CD4-positive, alpha-beta T cell (primary cell): ENCODE measurements at regions not wholly inside any gene's neighbourhood (a gene's known extent, or its start where the extent isn't known, plus 50 kb on each side); places are given as distances from the start of the nearest gene placed in this dataset.

Experiments used
- ATAC-seq: fragments of 200-7000 bp; cut with Tn5 transposase; one replicate; pipeline ENCODE4 v1.10.0; 2022; ENCODE audit warnings: mild to moderate bottlenecking; ENCODE audit not compliant: poor library complexity
- CTCF ChIA-PET: fragments of 350-600 bp; sonication (Branson Sonifier 250); formaldehyde crosslinking; loops from one replicate; lab custom pipeline; 2021; ENCODE audit warnings: antibody characterized with exemption, inconsistent platforms; lab: Charles Lee
- POLR2A ChIA-PET: fragments of 350-600 bp; sonication (Branson Sonifier 250); formaldehyde crosslinking; loops from one replicate; lab custom pipeline; 2021; ENCODE audit warnings: antibody characterized with exemption, inconsistent platforms; lab: Charles Lee
- DNase-seq, 14 experiments: peaks; one replicate each; pipeline ENCODE4 v3.0.0-alpha.2; 2013 to 2020; ENCODE audit warnings: mixed read lengths in 2 of 14
- H3K27ac ChIP-seq, 2 donors: one replicate each; pipeline versions ENCODE4 v1.5.1 to v1.7.0; 2013; ENCODE audit warnings: low read length in 2 of 2, low read depth in 1 of 2, mild to moderate bottlenecking in 1 of 2
- H3K27me3 ChIP-seq, 2 experiments: 1 replicate in 1 of 2; 2 replicates in 1 of 2; pipeline versions ENCODE4 v1.6.1 to v1.7.0; 2013; ENCODE audit warnings: low read length in 2 of 2, control low read depth in 1 of 2, mild to moderate bottlenecking in 1 of 2, moderate library complexity in 1 of 2; ENCODE audit not compliant: insufficient read depth in 2 of 2, control insufficient read depth in 1 of 2
- H3K36me3 ChIP-seq: one replicate; pipeline ENCODE4 v1.6.1; 2013; ENCODE audit warnings: low read length, control low read depth; ENCODE audit not compliant: insufficient read depth
- H3K4me1 ChIP-seq: one replicate; pipeline ENCODE4 v1.6.1; 2013; ENCODE audit warnings: low read length, control low read depth; ENCODE audit not compliant: insufficient read depth
- H3K4me3 ChIP-seq: one replicate; pipeline ENCODE4 v1.5.1; 2013; ENCODE audit warnings: mild to moderate bottlenecking, low read length, moderate library complexity
- H3K9me3 ChIP-seq, 2 experiments: 1 replicate in 1 of 2; 2 replicates in 1 of 2; pipeline versions ENCODE4 v1.6.1 to v1.7.0; 2013; ENCODE audit warnings: low read length in 2 of 2, mild to moderate bottlenecking in 2 of 2, control low read depth in 1 of 2, moderate library complexity in 1 of 2; ENCODE audit not compliant: control insufficient read depth in 1 of 2, insufficient read depth in 1 of 2
- H3K27ac Mint-ChIP-seq: one replicate; pipeline ENCODE4 v1.8.0; 2020; ENCODE audit warnings: mixed read lengths
- H3K27me3 Mint-ChIP-seq: one replicate; pipeline ENCODE4 v1.8.0; 2021; ENCODE audit warnings: mixed read lengths
- H3K36me3 Mint-ChIP-seq: one replicate; pipeline ENCODE4 v1.8.0; 2021; ENCODE audit warnings: low read depth, mixed read lengths
- H3K4me1 Mint-ChIP-seq: one replicate; pipeline ENCODE4 v1.8.0; 2021; ENCODE audit warnings: low read depth, mixed read lengths
- H3K4me3 Mint-ChIP-seq: one replicate; pipeline ENCODE4 v1.8.0; 2020; ENCODE audit warnings: mild to moderate bottlenecking, mixed read lengths
- H3K9me3 Mint-ChIP-seq: one replicate; pipeline ENCODE4 v1.8.0; 2020; ENCODE audit warnings: mixed read lengths
- intact Hi-C, 2 experiments: fragments of 100-400 bp; cut with DNase I in 1 of 2; cut with micrococcal nuclease in 1 of 2; formaldehyde crosslinking; loops; one replicate each; pipeline versions ENCODE4 v1.15.1 to v1.9.0; 2023 to 2025; cut with DNase I, micrococcal nuclease
- TF ChIP-seq, protein P1 (sequence below): fragments of 200-600 bp; IDR thresholded peaks from one replicate; pipeline ENCODE4 v1.8.0; 2022; ENCODE audit warnings: antibody characterized with exemption, mild to moderate bottlenecking

DNA sequence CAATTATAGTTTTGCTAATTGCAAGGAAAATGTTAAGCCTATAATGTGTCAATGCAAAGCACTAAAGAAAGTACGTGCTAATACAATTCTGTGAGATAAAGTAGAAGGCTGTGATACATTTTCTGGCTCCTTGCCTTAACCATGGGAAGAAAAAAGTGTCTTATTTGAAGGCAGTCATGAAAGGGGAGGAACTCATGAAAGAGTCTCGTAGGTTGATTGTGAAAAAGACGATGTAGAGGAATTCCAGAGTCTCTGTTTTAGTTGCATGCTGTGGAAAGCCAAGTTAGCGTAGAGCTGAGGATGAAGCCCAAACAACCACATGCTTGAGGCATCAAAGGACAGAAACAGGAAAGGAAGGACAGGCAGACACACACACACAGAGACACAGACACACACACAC is 214.1 kb downstream of the MEIS1 start:
- Histone ChIP-seq H3K36me3 (no peaks in the 10 kb centered on the region), H3K4me1 (no peaks in the 10 kb centered on the region), H3K27me3 (no peaks in the 10 kb centered on the region), H3K4me3 (no peak overlapping the region), H3K27ac (no peak overlapping the region), H3K9me3 (peaks cover 0 to 3% of the 10 kb centered on the region in 2 experiments)
- Mint-ChIP-seq H3K27me3 (no peaks in the 10 kb centered on the region), H3K4me1 (no peaks in the 10 kb centered on the region), H3K4me3 (no peak overlapping the region), H3K9me3 (peaks cover 3% of the 10 kb centered on the region), H3K36me3 (no peaks in the 10 kb centered on the region), H3K27ac (no peak overlapping the region)
- intact Hi-C loops, result no loop called here
- no peak for DNase-seq
- TF ChIP-seq, protein P1, sequence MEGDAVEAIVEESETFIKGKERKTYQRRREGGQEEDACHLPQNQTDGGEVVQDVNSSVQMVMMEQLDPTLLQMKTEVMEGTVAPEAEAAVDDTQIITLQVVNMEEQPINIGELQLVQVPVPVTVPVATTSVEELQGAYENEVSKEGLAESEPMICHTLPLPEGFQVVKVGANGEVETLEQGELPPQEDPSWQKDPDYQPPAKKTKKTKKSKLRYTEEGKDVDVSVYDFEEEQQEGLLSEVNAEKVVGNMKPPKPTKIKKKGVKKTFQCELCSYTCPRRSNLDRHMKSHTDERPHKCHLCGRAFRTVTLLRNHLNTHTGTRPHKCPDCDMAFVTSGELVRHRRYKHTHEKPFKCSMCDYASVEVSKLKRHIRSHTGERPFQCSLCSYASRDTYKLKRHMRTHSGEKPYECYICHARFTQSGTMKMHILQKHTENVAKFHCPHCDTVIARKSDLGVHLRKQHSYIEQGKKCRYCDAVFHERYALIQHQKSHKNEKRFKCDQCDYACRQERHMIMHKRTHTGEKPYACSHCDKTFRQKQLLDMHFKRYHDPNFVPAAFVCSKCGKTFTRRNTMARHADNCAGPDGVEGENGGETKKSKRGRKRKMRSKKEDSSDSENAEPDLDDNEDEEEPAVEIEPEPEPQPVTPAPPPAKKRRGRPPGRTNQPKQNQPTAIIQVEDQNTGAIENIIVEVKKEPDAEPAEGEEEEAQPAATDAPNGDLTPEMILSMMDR, result no peak
- ATAC-seq, result no peak
- POLR2A ChIA-PET, result no interaction called here
- CTCF ChIA-PET, result no interaction called here

DNA sequence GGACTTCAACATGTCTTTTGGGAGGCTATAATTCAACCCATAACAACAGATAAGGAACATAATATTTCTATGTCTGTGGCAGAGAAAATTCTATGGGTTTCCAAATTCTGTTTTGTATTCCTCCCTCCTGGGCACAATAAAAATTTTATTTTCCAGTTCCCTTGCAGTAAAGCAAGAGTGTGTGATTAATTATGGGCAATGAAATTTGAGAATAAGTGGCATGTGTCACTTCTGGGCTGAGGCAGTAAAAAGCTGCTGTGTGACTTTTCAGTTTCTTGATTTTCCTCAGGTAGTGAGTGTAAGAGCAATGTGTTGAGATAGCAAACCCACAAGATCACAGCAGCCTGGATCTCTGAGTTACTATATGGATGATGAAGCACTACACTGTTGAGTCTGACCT is 216.4 kb downstream of the MEIS1 start:
- H3K4me3 ChIP-seq, result no peak overlapping the region
- DNase-seq (no peak), ATAC-seq (no peak)
- Mint-ChIP-seq H3K4me1 (no peaks in the 10 kb centered on the region), H3K36me3 (no peaks in the 10 kb centered on the region), H3K27ac (no peak overlapping the region), H3K4me3 (no peak overlapping the region), H3K27me3 (no peaks in the 10 kb centered on the region), H3K9me3 (peaks cover 4% of the 10 kb centered on the region)
- no peaks in the 10 kb centered on the region for H3K4me1 ChIP-seq
- intact Hi-C loops, result no loop called here
- no peaks in the 10 kb centered on the region for H3K36me3 ChIP-seq
- H3K27ac ChIP-seq, result no peak overlapping the region
- TF ChIP-seq, protein P1, result no peak
- no peaks in the 10 kb centered on the region for H3K27me3 ChIP-seq
- POLR2A ChIA-PET, result no interaction called here
- H3K9me3 ChIP-seq, result peaks cover 0 to 3% of the 10 kb centered on the region in 2 experiments
- CTCF ChIA-PET, result no interaction called here

DNA sequence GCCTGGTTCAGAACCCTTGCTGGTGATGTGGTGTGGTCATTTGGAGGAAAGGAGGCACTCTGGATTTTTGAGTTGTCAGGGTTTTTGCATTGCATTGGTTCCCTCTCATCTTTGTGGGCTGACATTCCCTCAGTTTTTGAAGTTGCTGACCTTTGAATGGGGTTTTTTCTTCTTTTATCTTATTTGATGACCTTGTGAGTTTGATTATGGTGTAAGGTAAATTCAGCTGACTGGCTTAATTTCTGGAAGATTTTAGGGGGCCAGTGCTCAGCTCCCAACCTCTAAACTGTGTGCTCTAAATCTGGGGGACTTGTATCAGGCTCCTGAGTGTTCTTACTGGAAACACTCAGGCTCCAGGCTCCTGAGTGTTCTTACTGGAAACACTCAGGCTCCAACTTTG is 225.9 kb downstream of the MEIS1 start:
- ATAC-seq, result no peak
- no peaks in the 10 kb centered on the region for H3K4me1 ChIP-seq
- TF ChIP-seq, protein P1, result no peak
- no peaks in the 10 kb centered on the region for H3K36me3 Mint-ChIP-seq
- H3K27ac ChIP-seq, result no peak overlapping the region
- H3K9me3 ChIP-seq, result peaks cover 0 to 13% of the 10 kb centered on the region in 2 experiments
- no peak overlapping the region for H3K4me3 ChIP-seq
- intact Hi-C loops, result no loop called here
- no peak for DNase-seq
- no peak overlapping the region for H3K4me3 Mint-ChIP-seq
- ChIA-PET CTCF (no interaction called here), POLR2A (no interaction called here)
- H3K36me3 ChIP-seq, result no peaks in the 10 kb centered on the region
- peaks cover 5% of the 10 kb centered on the region for H3K9me3 Mint-ChIP-seq
- no peak overlapping the region for H3K27ac Mint-ChIP-seq
- H3K4me1 Mint-ChIP-seq, result no peaks in the 10 kb centered on the region
- peaks cover 0 to 3% of the 10 kb centered on the region in 2 experiments for H3K27me3 ChIP-seq
- no peaks in the 10 kb centered on the region for H3K27me3 Mint-ChIP-seq
